ENCODE measurements at regions not wholly inside any gene's neighbourhood (a gene's known extent, or its start where the extent isn't known, plus 50 kb on each side); places are given as distances from the start of the nearest gene placed in this dataset.

DNA sequence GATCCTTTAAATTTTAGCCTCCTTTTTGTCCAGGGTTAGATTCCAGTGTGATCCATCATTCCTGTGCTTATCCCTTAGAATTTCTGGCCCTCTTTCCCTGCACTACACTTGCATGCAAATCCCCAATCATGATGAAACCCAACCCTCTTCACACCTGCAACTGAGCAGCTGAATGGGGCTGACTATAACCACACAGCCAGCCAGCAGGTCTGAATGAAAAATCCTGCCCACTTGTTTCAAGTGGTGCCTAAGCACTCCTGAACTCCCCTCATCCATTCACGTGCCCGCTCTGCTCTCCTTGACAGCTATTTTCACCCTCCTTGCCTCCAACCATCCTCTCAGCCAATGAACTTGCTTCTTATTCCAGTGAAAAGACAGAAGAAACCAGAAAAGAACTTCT is 80.5 kb upstream of the AFF3 start:
- no peak for DNase-seq (ENCODE audit: extremely low read depth, low read depth)
- TF ChIP-seq, protein P1, sequence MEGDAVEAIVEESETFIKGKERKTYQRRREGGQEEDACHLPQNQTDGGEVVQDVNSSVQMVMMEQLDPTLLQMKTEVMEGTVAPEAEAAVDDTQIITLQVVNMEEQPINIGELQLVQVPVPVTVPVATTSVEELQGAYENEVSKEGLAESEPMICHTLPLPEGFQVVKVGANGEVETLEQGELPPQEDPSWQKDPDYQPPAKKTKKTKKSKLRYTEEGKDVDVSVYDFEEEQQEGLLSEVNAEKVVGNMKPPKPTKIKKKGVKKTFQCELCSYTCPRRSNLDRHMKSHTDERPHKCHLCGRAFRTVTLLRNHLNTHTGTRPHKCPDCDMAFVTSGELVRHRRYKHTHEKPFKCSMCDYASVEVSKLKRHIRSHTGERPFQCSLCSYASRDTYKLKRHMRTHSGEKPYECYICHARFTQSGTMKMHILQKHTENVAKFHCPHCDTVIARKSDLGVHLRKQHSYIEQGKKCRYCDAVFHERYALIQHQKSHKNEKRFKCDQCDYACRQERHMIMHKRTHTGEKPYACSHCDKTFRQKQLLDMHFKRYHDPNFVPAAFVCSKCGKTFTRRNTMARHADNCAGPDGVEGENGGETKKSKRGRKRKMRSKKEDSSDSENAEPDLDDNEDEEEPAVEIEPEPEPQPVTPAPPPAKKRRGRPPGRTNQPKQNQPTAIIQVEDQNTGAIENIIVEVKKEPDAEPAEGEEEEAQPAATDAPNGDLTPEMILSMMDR (IDR thresholded peaks at IDR 0.05; ENCODE audit: low read depth, low read length) = no peak

DNA sequence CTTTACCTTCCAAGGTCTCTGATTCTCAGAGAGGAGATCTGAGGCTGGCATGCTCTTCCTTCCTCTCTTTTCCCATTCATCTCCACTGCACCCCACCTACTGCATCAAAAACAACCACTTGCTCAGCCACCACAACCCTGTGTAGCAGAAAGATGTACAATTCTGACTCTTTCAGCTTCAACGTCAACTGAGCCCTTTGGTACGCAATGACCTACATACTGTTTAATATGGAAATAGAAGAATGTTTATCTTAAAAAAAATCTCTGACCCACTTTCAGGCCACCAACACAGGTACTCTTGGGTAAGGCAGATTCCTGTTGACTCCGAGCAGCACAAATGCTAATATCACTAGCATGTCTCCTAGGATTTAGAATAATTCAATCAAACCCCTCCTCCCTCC is 76.2 kb upstream of the AFF3 start:
- DNase-seq (ENCODE audit: extremely low read depth, low read depth) = no peak
- TF ChIP-seq, protein P1 (IDR thresholded peaks at IDR 0.05; ENCODE audit: low read depth, low read length) = no peak

DNA sequence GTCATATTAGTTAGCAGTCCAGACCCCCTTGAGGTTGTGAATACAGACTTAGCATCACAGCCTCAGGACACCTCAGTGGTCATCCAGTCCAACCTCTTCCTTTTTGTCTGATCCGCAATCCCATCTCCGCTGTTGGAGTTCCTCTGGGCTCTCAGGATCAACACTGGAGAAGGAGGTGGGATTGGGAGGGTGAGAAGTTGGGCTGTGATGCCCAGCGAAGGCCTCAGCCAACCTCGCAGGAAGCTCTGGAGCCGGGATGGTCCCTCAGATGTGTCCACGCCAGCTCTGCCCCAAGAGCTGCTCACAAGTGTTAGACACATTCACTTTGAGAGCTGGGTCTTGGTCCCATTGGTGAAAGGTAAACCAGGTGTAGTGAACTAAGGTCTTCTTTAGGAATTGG is 74.9 kb upstream of the AFF3 start:
- no peak for DNase-seq (ENCODE audit: extremely low read depth, low read depth)
- TF ChIP-seq, protein P1 (IDR thresholded peaks at IDR 0.05; ENCODE audit: low read depth, low read length) = no peak

DNA sequence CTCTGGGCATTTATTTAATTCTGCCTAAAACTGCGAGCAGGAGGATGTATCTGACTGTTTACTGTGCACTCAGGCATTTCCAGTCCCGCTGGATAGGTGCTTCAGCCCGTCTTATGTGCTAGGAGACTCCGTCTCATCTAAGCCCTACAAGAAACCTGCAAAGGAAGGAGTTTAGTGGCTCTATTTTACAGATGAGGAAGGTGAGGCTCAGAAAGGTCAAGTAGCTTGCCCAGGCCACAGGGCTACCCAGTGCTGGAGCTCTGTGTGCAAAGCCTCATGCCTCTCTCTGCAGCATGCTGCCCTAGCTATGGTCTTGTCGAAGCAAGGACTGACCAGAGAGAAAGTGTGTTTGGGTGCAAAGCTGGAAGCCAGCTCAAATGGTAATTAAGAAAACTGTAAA is 73.6 kb upstream of the AFF3 start:
- TF ChIP-seq, protein P1 (IDR thresholded peaks at IDR 0.05; ENCODE audit: low read depth, low read length) = no peak
- no peak for DNase-seq (ENCODE audit: extremely low read depth, low read depth)

DNA sequence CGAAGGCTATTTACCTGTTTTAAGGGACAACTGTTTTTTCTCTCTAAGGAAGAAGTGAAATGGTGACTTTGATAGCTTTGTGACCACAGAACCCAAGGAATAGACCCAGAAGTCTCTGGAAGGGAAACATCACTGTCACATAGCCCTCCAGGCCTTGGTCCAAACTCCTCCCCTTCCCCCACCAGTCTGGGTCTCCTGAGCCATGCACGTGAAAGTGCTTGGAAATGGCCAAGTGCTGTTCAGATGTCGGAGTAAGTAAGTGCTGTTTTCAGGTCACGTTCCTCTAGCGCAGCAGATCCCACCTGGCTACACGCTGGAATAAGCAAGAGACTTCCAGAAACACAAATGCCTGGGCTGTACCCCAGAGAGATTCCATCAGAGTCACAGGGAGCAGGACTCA is 73.0 kb upstream of the AFF3 start:
- TF ChIP-seq, protein P1 (IDR thresholded peaks at IDR 0.05; ENCODE audit: low read depth, low read length) = no peak
- DNase-seq (ENCODE audit: extremely low read depth, low read depth) = no peak

DNA sequence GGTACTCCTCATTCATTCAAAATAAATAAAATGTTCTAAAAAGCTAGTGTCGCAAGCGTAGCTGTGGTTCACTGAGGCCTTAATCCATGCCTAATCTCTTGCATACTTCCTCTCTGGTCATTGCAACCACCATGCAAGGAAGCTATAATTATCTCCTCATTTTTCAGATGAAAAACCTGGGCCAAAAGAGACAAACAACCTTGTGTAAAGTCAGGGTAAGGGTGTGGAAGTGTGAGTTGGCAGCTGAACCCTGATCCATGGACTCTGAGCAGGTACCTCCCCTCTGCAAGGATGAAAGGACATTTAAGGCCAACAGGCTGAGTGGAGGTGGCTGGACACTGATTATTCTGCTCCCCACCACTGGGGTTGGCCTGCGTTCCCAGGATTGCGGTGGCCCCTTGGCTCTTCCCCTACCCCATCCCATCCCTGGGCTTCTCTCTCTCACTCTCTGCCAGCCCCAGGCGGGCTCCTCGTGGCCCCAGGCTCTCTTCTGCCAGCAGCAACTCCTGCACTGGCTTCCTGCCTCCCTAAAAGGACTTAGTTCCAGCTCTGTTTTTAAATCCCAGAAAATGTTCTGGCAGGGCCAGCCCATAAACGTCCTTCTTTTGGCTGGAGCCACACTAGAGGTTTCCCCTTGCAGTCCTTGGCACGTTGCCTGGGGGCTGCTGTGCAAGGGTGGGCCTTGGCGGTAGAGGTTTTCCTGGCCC is 72.0 kb upstream of the AFF3 start:
- TF ChIP-seq, protein P1 (IDR thresholded peaks at IDR 0.05; ENCODE audit: low read depth, low read length) = no peak
- peak; percentile 74 for DNase-seq (ENCODE audit: extremely low read depth, low read depth)

DNA sequence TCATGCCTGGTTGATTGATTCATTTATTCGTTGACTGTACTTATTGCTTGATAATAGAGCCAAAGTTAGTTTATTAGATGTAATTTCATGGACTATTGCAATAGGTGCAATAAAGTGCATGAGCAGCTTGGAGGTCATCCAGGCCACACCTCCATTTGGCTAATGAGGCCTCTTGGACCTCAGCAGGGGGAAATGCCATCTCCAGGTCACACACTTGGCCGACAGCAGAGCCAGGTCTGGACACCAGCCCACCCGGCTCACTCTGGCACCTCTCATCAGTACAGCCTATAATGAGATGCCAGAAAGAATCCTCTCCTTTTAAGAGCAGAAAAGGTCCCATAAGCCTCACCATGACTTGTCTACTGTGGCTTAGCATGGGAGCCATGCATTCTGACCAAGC is 71.2 kb upstream of the AFF3 start:
- TF ChIP-seq, protein P1 (IDR thresholded peaks at IDR 0.05; ENCODE audit: low read depth, low read length) = no peak

More for the DNA sequence above, 71.2 kb upstream of the AFF3 start:
- DNase-seq (ENCODE audit: extremely low read depth, low read depth) = no peak
